Mesodermal cell (in vitro differentiated cells): ENCODE measurements at regions not wholly inside any gene's neighbourhood (a gene's known extent, or its start where the extent isn't known, plus 50 kb on each side); places are given as distances from the start of the nearest gene placed in this dataset.

Source experiments
- H3K27ac ChIP-seq: 2 replicates; pipeline ENCODE4 v1.7.0; 2013; ENCODE audit warnings: mild to moderate bottlenecking, low read depth, low read length, moderate library complexity; ENCODE audit not compliant: severe bottlenecking
- H3K36me3 ChIP-seq: 2 replicates; pipeline ENCODE4 v1.7.1; 2013; ENCODE audit warnings: mild to moderate bottlenecking, low read length, moderate library complexity; ENCODE audit not compliant: control insufficient read depth, insufficient read depth
- H3K4me1 ChIP-seq: one replicate; pipeline ENCODE4 v1.7.1; 2013; ENCODE audit warnings: mild to moderate bottlenecking, low read length; ENCODE audit not compliant: insufficient read depth, control insufficient read depth, poor library complexity, severe bottlenecking
- H3K4me3 ChIP-seq: 2 replicates; pipeline ENCODE4 v1.7.0; 2013; ENCODE audit warnings: low read length, control low read depth, mild to moderate bottlenecking; ENCODE audit not compliant: insufficient read depth, poor library complexity, severe bottlenecking; ENCODE audit errors: extremely low read depth
- H3K9me3 ChIP-seq: 2 replicates; pipeline ENCODE4 v1.7.1; 2013; ENCODE audit warnings: mild to moderate bottlenecking, low read length, moderate library complexity; ENCODE audit not compliant: control insufficient read depth
- WGBS, 2 experiments: methylation state at CpG; one replicate each; pipeline ENCODE4 v1.1.5; 2013; ENCODE audit warnings: missing lambda C conversion rate in 2 of 2; ENCODE audit not compliant: insufficient coverage in 2 of 2; 5-methylcytosine and 5-hydroxymethylcytosine counted together

DNA sequence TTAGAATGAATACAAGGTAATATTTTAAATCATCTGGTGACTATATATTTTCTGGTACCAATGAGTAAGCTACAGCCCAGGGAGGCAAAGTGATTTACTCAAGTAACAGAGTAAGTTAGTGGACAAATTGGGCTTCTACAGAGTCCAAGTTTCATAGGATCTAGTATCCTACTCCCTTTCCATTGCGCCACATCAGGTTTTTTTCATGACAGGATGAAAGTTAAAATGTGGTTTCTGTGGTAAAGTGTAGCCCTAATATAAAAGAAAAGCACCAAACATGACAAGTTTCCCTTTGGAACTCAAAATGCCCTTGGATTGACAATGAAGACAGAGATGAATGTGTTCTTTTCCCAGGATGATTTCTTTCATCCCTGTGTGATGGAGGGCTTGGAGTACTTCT is 350.8 kb upstream of the ZNF385D start:
- no peaks in the 10 kb centered on the region for H3K9me3 ChIP-seq
- H3K4me1 ChIP-seq: peaks cover 4% of the 10 kb centered on the region
- no peak overlapping the region for H3K4me3 ChIP-seq
- H3K36me3 ChIP-seq: no peaks in the 10 kb centered on the region
- no CpG with 5 or more reads among the region's 1 CpG for whole genome bisulfite sequencing, 2 experiments
- no peak overlapping the region for H3K27ac ChIP-seq

DNA sequence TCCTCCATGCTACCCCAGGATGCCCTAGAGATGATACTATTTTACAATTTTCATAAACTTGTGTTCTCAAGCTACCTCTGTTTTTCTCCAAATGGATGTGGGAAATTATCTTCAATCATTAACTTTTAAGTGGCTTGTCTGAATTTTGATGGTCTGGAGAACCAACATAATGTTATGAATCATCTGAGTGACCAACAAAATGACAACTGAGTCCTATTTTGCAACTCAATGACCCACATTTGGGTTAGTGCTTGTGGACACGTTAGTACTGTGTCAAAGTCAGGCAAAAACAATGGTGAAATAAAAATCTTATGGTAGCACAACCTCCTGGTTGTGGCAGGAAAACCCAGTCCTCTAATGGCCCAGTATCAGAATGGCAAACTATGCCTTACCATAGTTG is 352.4 kb upstream of the ZNF385D start:
- WGBS, 2 experiments: no CpG with 5 or more reads among the region's 1 CpG
- Histone ChIP-seq H3K36me3 (no peaks in the 10 kb centered on the region), H3K4me3 (no peak overlapping the region), H3K4me1 (no peaks in the 10 kb centered on the region), H3K27ac (no peak overlapping the region), H3K9me3 (no peaks in the 10 kb centered on the region)

DNA sequence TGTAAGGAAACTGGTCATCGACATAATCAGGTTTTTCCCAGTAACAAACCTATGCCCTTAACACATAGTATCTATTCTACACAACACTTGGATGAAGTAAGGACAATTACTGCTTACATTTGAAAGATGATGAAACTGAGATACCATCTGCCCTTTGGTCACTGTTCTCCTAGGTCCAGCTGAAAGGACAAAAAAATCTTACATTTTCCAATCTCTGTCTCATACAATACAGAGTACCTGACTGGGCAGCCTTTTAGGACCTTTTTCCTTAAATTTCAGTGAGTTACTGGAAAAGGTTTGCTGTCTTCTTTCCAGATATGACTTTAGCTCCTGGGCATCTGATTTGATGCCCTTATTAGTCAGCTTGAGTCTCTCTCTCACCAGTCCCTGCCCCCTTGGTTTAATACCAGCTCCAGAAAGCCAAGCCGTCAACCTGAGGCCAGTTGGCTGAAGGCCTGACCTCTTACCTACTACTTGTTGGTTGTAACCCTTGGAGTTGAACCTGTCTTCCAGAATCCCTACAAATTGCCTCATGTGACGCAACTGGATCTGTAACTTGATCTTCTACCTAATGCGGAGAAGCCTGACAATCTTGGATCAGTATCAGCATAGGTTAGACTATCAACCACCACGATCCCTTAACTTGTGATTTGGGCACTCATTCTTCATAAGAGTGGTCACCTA is 355.3 kb upstream of the ZNF385D start:
- H3K9me3 ChIP-seq: no peaks in the 10 kb centered on the region
- WGBS, 2 experiments: 85 to 97% methylated on average over 4 of the region's 5 CpGs
- H3K36me3 ChIP-seq: no peaks in the 10 kb centered on the region

DNA sequence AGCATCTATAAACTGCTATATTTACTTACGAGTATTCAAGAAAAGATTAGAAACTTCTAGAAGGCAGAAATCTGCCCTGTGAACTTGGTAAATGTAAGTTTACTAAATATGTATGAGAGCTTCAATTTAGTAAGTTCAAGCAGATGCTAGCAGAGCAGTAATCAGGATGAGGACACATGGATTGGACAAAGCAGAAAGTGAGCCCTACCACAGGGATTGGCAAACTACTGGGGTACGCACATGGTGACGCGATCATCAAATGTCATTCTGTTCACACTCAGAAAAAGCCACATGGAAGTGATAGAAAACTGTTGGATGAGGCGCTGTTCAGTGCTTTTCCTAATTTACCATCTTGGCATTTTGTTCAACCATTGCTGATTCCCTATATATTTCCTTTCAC is 360.2 kb upstream of the ZNF385D start:
- Histone ChIP-seq H3K27ac (no peak overlapping the region), H3K36me3 (no peaks in the 10 kb centered on the region), H3K4me3 (no peak overlapping the region), H3K4me1 (no peaks in the 10 kb centered on the region), H3K9me3 (no peaks in the 10 kb centered on the region)
- 0% methylated on average over 1 of the region's 5 CpGs; no CpG with 5 or more reads in 1 of the 2 experiments for WGBS, 2 experiments

More for the DNA sequence above, 355.3 kb upstream of the ZNF385D start:
- Histone ChIP-seq H3K4me3 (no peak overlapping the region), H3K27ac (no peak overlapping the region), H3K4me1 (no peaks in the 10 kb centered on the region)

DNA sequence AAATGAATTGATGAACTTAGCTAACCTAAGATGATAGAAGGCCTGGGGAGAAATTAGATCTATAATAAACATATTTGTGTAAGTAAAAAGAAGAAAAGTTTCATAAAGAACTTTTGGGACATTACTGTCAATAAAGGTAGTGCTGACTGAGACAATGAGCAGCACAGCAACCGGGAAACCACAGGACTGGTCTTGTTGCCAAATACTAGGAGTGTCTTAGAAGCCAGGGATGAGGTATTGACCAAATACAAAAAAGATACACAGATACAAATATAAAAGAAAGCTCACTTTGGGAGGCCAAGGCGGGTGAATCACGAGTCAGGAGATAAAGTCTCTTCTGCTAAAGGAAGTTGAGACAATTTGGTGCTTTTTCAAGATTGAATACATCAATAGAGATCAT is 362.4 kb upstream of the ZNF385D start:
- no peaks in the 10 kb centered on the region for H3K4me1 ChIP-seq
- WGBS, 2 experiments: 100% methylated on average over 2 of the region's 3 CpGs; no CpG with 5 or more reads in 1 of the 2 experiments
- no peaks in the 10 kb centered on the region for H3K9me3 ChIP-seq
- H3K4me3 ChIP-seq: no peak overlapping the region
- H3K27ac ChIP-seq: no peak overlapping the region
- no peaks in the 10 kb centered on the region for H3K36me3 ChIP-seq

DNA sequence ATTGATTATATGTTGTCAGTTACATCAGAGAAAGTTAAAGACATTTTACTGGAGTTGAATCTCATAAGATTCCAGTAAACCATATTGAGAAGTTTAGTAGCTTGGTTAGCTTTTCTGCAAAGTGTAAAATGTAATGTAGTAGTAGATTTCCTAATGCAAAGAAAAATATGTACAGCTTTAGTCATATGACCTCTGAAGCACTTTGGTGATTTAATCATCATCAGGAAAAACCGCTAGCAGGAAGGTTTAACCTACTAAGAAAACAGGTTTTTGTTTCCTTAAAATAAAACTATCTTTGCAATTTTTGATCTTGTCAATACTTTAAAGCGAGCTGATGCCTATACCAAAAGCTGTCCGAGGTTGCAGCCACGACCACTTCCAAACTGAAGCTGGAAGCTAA is 364.6 kb upstream of the ZNF385D start:
- Histone ChIP-seq H3K4me3 (no peak overlapping the region), H3K4me1 (no peaks in the 10 kb centered on the region), H3K27ac (no peak overlapping the region), H3K36me3 (no peaks in the 10 kb centered on the region), H3K9me3 (no peaks in the 10 kb centered on the region)
- 95 to 100% methylated on average over 1 to 3 of the region's 4 CpGs for whole genome bisulfite sequencing, 2 experiments

DNA sequence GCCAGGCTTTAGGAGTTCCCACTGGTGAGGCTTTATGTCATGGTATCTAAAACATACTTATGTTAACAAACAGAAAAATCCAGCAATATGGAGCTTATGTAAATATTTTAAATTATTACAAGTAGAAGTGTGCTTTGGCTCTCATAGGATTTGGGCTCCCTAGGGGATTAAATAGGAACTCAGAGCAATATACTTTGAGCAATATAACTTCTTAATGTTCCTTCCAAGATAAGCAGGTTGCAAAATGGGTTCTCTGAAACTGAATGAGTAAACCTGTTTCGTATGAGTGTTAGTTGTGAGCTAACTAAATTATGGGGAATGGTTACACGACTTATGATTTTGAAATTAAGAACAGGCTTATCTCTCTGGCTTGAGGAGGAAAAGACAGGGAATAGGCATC is 366.1 kb upstream of the ZNF385D start:
- Histone ChIP-seq H3K9me3 (no peaks in the 10 kb centered on the region), H3K4me3 (no peak overlapping the region), H3K36me3 (no peaks in the 10 kb centered on the region), H3K4me1 (no peaks in the 10 kb centered on the region), H3K27ac (no peak overlapping the region)
- 88 to 92% methylated on average over 2 of the region's 2 CpGs for WGBS, 2 experiments

DNA sequence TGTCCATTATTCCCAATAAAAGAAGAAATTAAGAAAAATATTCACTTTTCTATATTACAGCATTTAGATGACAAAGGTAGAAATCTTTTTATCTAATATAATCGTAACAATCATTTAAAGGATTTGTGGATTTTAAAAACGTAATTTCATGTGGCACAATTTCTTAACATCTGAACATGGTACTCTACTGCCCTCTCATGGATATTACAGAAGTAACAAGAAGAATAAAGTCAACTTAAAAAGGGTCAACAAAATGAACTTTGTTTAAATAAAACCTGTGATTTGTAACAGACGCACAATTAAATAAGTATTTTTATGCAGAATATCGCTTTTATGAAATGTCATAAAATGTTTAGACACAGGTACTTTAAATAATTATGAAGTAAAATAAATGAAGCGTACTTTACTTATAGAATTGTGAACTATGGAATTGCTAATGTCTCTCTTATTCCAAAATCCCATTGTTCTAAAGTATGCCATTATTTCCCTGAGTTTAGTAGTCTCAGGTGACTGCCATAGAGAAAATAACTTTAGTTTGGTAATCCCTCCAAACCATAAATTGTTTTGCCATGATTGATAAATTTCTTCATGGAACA is 366.8 kb upstream of the ZNF385D start:
- Histone ChIP-seq H3K4me1 (no peaks in the 10 kb centered on the region), H3K36me3 (no peaks in the 10 kb centered on the region), H3K27ac (no peak overlapping the region), H3K9me3 (no peaks in the 10 kb centered on the region), H3K4me3 (no peak overlapping the region)
- no CpG with 5 or more reads among the region's 5 CpGs for WGBS, 2 experiments

DNA sequence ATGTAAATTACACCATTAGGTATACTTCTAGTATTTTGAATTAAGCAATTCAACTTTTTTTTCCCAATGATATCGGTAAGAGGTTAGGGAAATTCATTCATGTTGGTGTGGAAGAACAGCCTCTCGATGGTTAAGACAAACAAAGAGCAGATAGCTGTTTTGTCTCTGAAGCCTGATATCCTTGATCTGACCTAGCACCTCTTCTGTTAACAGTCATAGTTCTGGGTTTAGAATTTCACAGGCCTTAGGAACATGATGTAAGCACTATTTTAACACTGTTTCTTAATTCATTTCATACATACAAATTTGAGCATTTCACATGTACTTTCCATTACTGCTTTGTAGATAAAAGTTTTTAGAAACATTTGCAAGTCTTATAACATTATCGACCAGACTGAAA is 367.5 kb upstream of the ZNF385D start:
- no peaks in the 10 kb centered on the region for H3K9me3 ChIP-seq
- no peaks in the 10 kb centered on the region for H3K36me3 ChIP-seq
- 86 to 100% methylated on average over 1 of the region's 3 CpGs for WGBS, 2 experiments
- H3K4me1 ChIP-seq: no peaks in the 10 kb centered on the region
- no peak overlapping the region for H3K27ac ChIP-seq
- H3K4me3 ChIP-seq: no peak overlapping the region

DNA sequence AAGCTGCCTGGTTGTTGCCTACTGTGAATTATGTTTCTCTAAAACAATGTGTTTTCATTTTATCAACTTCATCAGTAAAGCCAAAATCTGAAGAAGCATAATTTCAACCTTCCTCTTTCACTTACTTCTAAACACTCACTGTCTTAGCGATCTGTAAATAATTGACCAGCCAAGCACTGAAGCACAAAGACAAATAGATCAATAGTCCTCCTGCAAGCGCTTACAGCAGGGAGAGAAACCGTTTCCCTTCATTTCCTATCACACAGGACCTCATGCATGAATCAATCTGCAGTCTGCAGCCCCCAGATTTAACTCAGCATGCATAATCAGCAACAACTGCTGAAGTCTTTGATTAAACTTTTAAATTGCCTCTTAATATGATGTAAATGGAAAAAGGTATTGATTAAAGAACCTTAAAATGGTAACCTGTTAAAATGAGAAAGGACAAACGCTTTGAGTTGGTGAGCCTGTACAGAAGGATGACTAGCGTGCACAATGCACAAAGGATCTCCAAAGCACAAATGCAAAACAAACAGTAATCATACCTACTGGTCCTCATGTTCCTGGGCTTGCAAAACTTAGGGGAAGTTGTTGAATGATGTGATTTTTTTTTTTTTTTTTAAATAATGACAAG is 370.2 kb upstream of the ZNF385D start:
- 92 to 100% methylated on average over 1 to 2 of the region's 5 CpGs for WGBS, 2 experiments
- H3K4me3 ChIP-seq: no peak overlapping the region
- H3K36me3 ChIP-seq: no peaks in the 10 kb centered on the region
- H3K27ac ChIP-seq: no peak overlapping the region
- no peaks in the 10 kb centered on the region for H3K4me1 ChIP-seq
- no peaks in the 10 kb centered on the region for H3K9me3 ChIP-seq

DNA sequence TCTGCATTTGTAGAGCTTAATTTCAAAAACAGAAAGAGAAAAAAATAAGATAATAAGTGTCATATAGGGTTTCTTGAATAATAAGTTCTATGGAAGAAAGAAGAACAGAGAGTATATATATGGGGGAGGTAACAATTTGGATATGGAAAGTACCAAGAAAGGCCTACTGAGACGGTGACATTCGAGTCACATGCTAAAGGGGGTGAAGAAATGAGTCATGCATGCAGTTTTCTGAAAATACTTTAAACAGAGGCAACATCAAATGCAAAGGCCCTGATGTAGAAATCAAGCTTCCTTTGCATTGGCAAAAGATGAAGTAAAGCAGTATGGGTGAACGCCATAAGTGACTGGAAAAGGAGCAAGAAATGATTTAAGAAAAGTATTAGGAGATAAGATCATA is 371.6 kb upstream of the ZNF385D start:
- no peak overlapping the region for H3K4me3 ChIP-seq
- 61 to 75% methylated on average over 2 of the region's 3 CpGs for WGBS, 2 experiments

More for the DNA sequence above, 371.6 kb upstream of the ZNF385D start:
- Histone ChIP-seq H3K4me1 (no peaks in the 10 kb centered on the region), H3K9me3 (no peaks in the 10 kb centered on the region), H3K27ac (no peak overlapping the region), H3K36me3 (no peaks in the 10 kb centered on the region)
